HG03196 (cell line): ENCODE measurements at regions not wholly inside any gene's neighbourhood (a gene's known extent, or its start where the extent isn't known, plus 50 kb on each side); places are given as distances from the start of the nearest gene placed in this dataset.
"Not testable (repeated sequence)": the region's sequence is repeated elsewhere in the genome, so short reads cannot be mapped to it uniquely, and the experiment has no call there.

Source experiments
- ATAC-seq: cut with Tn5 transposase; IDR thresholded peaks from one replicate; pipeline ENCODE4 v1.9.1; 2021; ENCODE audit not compliant: unreplicated experiment

DNA sequence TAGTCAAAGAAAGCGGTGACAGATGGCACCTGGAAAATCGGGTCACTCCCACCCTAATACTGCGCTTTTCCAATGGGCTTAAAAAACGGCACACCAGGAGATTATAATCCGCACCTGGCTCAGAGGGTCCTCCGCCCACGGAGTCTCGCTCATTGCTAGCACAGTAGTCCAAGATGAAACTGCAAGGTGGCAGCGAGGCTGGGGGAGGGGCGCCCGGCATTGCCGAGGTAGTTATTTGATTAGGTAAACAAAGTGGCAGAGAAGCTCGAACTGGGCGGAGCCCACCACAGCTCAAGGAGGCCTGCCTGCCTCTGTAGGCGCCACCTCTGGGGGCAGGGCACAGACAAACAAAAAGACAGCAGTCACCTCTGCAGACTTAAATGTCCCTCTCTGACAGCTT lies 521.1 kb downstream of the ETNK1 start:
- not testable (repeated sequence) for ATAC-seq

DNA sequence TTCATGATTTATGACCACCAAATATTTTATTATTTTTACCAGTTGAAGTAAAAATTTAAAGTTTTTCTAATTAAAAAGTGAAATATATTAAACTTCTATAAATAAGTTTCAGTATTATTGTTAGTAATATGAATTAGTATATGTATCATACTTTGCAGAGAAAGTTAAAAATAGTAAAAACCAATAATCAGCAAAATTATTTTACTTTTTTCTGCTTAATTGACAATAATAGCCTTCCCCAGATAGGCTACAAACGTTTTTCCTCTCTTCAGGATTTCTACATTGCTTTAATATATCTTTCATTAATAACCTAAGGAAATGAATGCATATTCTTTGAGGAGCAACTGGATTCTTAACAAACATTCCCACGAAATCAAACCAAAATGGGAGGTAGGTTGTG lies 543.5 kb downstream of the ETNK1 start:
- ATAC-seq = no peak

DNA sequence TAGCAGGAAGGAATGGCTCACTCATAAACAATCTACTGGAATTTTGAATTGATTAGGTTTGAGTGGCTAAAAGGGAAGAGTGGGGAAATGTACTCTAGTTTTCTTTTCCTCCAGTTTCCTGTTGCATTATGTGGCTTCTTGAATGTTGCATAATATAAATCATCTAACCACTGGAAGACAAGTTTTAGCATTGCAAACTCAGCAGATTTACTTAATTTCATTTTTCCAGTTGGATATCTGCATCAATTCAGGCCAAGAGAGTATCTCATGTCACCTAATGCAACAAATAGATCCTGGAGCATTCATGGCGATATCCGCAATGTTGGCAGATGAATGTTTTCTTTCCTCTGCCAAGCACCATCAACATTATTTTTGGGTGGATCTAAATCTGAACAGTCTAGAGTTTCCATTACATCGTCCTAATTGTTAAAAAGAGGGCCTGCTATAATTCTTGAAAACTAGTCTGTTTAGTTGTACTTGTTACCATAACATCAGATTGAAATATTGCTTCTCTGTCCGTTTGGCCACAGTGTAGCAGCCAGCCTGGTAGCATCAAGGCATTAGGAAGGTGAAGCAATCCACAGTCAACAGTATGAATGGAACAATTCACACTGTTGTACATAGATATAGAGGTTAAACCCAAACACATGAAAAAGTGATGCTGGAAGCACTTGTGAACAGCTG lies 544.2 kb downstream of the ETNK1 start:
- no peak for ATAC-seq

DNA sequence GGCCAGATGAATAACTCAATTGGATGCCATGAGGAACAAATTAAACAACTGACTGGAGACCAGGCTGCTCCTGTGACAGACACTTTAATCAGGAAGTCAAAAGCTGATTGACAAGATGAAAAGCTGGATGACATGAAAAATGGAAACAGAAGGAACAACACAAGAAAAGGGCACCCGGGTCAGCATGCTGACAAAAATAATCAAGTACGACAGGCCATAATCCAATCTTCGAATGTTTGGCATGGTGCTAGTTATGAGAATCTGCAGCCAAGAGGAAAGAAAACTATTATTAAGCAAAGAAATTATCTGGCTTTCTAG lies 544.7 kb downstream of the ETNK1 start:
- no peak for ATAC-seq

DNA sequence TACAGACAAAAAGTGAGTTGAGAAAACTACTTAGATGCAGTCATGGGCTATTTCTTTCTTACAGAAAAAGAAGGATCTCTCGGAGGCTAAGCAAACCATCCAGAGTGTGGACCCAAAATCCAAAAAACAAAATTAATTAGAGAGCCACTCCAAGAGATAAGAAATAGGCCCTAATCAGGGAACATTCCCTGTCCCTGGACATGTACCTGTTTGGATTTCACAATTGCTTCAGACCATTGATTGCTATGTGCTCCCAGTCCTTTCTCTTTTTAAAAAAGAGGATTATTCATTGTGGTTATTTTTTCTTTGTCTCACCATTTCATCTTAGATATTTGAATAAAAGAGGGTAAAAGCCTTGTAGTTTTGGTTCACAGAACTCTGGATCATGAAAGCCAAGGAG lies 549.9 kb downstream of the ETNK1 start:
- ATAC-seq = no peak

DNA sequence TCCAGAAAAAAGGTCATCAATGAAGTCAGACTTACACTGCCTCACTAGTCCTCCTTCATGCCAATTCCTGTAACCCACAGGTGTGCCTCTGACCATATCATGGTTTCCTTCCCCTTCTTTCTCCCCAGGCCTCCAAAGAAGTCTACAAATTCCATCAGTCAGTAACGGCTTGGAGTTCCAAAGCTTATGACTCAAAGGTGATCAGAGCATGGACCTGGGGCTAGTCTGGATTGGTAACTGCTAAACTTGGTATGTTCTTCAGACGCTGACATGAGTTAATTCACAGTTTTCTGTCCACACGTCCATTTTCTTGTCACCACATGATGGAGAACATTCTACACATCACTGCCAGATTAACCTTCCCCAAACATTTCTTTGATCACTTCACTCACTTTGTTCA lies 560.4 kb downstream of the ETNK1 start:
- no peak for ATAC-seq

DNA sequence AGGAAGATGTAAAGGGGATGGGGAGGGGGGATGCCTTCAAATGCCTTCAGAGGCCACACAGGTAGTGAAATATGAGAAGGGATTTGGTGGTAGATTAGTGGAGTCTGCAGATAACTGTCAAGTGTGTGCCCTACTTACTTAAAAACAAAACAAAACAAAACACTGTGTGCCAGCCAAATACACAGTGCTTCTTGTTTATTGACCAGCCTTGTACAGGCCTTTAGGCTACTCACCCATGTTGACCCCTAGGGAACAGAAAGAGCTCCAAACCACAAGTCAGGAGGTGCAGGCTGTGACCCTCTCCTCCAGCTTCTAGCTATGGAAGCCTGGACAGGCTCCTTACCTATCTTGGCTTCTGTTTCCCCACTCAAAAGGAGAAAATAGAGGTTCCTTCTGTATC lies 562.0 kb downstream of the ETNK1 start:
- ATAC-seq = no peak

DNA sequence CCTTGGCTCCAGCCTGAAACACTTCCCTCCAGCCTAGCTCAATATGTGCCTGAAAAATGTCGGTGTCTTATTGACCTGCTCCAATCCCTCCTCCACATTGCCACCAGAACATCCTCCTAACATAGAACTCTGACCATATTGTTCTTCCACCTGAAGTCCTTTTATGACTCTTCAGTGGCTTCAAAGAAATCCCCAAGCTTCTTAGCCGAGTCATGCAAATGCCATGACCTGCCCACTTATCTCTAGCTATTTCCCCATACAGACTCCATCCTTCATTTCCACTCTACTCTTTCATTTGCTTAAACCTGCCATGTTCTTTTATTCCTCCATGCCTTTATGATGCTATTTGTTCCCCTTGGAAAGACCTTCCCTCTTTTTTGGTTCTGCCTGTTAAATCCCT lies 568.6 kb downstream of the ETNK1 start:
- no peak for ATAC-seq

DNA sequence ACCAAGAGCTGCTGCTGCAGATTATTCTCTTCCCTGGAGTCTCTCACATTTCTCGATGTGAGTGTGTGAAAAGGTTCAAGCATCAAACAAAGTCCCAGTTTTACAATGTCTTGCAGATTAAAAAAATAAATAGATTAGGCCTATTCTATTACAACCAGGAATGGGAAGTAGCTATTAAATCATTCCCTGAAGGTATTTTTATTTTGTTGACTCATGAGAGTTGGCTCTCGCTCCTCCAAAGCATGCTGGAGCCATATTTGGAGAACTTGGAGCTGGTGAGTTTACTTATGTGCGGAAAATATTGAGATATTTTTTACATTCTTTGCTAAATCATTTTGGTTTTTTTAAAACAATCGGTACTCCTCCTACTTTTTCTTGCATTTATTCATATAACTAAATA lies 572.3 kb downstream of the ETNK1 start:
- ATAC-seq = no peak

DNA sequence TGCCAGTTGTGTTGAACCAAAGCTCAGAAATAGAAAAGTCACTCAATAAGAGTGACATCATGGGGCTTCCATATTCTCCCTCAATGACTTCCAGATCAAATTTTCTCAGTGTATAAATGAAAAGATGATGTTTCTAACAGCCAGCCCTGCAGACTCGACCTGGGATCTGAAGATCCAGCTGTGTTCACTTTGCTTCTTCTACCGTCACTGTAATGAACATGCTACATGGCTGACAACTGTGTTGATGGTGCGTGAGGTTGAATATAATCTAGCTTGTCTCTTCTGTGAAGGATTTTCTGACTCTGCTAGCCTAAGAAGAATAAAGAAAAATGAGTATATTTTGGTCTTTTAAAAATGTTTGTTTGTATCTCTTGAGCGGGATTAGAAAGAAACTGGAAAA lies 577.8 kb downstream of the ETNK1 start:
- no peak for ATAC-seq

DNA sequence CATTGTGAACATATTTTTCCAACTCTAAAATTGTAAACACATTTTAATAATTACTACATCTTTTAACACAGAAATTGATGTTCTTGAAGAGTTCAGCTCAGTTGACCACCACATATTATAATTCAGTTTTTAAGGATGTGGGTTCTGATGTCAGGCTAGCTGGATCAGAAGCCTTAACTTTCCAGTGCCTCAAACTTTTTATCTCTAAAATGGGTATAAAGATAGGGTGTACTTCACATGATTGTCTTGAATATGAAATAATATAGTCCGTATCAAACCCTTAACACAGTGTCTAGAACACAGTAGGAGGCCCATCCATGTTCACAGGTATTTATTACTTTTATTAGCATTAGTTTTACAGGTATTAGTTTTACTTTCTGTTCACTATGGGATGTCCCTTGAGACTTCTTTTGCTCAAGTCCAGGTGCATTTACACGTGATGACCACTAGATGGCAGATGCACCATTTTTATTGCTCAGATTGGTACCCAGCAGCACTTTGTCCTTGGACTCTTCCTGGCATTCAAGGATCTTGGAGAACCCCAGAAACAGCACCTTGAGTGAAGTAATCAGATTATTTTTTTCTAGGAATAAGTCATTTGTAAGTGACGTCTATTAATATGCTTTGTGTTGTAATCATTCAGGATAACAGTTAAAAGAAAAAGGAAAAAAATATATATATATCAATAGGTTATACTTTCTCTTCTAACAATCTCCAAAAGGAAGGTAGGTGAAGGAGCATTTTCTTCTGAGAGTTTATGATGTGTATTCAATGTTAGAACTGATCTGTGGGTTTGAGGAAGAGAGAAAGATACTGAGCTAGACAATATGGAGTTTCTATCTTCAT lies 580.2 kb downstream of the ETNK1 start:
- peak; percentile 82 for ATAC-seq

DNA sequence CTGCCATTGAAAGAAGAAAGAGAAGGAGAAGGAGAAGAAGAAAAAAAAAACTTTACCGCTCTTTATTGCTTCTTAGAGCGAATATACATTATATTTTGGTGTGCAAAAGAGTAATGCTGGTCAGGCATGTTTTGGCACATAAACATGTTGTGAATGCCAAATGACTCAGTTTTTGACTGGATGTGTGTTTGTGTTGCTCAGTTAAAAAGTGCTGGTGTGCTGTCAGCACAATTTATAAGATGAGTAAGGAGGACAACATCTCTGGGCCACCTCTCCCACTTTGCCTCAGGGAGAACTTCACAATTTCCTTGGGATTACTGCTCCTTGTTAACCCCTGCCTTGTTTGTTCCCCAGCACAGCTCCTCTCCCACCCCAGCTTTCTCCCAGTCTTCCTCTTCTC lies 584.8 kb downstream of the ETNK1 start:
- no peak for ATAC-seq

DNA sequence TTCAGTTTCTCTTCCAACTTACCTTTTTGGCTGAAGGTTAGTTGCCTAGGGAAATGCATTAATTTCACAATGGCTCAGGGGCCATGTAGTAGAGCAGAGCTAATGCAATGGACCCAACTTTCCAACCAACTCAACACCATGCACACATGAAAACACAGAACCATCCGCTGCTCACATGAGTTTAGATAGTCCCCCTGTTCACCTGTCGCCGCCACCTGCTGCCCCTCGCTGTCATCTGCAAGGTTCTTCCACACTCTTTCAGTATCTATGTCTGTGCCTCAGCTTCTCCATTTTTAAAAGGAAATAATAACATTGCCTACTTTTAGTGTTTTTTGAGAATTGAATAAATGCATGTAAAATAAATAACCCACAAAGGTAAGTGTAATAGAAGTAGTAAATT lies 585.6 kb downstream of the ETNK1 start:
- ATAC-seq = no peak

DNA sequence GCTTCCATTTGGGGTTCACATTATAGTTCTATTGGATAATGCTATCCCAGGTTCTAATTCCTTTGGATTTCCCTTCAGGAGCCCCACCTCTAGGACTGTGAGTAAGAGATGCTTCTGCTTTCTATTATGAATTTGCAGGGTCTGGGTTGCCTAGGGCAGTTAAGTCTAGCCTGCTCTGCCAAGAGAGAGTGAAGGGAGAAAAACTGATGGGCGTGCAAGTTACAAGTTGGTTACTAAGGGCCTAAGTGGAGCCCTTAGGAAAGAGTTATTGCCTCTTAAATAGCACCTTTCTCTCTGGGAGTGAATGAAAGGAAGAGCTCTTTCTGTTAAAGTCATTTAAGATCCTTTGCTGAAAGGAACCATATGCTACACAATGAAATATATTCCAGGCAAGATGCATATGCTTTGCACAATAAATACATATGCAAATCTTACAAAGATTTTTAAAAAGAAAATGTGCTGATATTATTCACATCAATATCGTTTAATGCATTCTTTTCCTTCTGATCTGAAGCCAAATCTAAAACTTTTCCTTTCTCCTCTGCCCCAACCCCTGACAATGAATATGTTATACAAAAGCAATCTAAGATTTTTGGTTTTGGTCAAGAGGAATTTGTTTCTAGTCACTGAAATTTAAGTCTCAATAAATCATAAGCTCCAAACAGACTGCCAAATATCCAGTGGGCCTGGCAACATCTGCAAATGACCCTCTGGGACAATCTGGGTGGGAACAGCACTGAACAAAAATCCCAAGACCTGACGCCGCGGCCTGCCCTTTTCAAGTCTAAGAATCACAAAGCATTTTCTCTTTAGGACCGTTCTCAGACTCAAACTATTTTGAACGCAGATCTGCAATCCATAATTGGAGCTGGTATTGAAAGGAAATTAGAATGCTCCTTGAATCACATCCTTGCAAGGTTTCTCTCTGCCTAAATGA lies 586.7 kb downstream of the ETNK1 start:
- ATAC-seq = no peak

DNA sequence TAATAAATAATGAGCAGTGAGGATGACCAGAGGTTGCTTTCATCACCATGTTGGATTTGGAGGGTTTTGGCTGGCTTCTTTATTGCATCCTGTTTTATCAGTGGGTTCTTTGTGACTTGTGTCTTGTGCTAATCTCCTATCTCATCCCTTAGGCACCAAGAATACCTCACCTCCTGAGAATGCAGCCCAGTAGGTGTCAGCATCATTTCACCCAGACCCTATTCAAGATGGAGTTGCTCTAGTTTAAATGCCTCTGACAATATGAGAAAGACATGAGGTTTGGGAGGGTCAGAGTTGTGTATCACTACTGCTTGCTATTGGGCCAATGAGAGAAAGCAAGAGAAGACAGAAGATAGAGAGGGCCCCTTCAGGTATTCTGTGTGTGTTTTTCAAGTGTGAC lies 592.2 kb downstream of the ETNK1 start:
- no peak for ATAC-seq

DNA sequence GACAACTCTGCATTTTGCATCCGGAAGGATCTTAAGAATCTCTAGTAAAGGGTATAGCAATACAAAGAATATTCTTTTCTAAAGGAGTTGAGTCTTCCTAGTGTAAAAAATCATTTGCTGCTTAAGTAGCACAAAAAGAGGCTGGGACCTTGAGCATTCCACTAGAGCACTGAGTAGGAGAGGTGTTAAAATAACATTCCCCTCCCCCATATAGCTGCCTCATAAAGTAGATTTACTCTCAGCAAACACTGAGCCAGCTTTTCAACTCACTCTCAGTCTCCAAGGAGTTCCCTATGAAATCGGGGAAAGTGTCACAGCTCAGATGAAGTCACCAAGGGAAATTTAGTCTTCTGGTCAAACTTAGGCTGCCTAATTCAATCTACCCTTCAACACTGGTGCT lies 592.7 kb downstream of the ETNK1 start:
- ATAC-seq = no peak

DNA sequence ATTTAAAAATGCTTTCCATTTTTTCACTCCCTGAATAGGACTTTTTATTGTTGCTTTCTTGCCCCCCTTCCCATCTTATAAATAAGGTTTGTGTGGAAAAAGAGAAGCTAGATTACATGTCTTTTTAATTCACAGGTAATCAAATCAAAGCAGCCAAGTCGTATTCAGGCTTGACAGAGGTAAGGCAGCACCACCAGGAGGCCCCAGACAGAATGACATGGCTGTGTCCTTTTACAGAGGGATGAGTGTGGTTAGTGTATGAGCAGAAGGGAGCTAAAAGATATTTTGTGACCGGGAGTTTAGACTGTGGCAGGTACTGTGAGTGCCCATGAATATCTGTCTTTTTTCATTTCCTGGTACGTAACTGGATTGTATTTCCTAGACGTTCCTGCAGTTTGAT lies 596.1 kb downstream of the ETNK1 start:
- no peak for ATAC-seq

DNA sequence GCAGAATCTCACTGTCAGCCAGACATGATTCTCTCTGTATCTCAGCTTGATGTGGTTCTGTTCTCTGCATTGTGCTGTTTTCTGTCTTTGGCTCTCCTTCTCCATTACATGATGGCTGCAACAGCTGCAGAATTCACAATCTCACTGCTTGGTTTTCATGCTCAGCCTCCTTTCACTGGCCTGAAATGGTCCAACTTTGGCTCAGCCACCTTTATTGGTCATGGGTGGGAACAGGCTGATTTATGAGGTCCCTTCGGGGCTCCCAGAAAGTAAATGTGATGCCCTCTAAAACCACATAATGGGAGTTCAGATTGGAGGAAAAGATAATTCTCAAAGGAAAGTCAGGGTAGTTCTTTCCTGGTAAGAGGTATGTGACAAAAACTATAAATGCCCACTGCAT lies 597.0 kb downstream of the ETNK1 start:
- no peak for ATAC-seq

DNA sequence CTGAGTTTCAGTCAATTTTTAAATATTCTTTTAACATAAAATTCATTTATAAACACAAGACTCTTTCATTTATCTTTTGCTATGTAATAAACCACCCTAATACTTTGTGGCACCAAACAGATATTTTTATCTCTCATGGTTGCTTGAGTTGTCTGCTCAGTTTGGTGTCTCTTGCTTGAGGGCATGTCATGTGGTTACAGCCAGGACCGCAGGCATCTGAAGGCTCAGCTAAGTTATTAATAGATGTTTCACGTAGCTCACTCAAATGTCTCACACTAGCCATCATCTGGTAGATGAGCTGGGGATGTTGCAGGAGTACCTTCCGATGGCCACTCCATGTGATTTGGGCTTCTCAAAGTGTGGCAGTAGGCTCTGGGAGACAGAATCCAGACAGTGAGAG lies 597.8 kb downstream of the ETNK1 start:
- ATAC-seq = no peak

DNA sequence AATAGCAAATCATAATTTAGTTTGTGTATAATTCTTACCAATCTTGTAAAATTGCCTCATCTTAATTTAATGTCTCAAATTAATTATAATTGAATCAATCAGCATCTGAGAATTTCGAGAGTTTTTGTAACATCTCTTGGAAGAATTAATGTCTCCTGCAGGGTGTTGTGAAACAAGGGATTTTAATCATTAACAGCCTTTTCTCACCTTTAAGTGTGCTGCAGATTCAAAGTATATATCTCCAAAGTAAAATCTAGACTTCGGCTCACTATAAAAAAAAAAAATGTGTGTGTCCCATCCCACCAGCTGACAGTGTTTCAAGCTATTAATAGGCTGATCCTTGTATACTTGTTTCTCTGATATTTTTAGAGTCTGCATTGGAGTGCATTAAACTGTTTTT lies 603.1 kb downstream of the ETNK1 start:
- ATAC-seq = no peak

DNA sequence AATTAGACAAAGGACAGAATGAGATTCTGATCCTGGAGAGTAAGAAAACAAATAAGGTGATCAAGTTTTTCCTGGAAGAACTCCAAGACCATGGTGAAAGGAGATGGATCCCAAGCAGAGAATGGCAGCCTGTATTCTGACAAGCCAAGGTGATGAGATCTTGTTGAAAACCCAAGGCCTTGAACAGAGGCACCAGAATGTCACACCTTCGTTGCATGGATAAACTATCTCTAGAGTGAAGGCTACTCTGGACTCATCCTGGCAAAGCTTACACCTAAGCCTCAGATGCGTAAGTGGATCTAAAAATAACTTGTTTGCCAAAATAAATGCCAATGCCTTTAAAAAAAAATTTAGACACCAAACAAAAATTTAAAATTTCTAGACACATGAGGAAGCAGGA lies 605.9 kb downstream of the ETNK1 start:
- ATAC-seq = no peak
